ENCODE measurements at regions not wholly inside any gene's neighbourhood (a gene's known extent, or its start where the extent isn't known, plus 50 kb on each side); places are given as distances from the start of the nearest gene placed in this dataset.

DNA sequence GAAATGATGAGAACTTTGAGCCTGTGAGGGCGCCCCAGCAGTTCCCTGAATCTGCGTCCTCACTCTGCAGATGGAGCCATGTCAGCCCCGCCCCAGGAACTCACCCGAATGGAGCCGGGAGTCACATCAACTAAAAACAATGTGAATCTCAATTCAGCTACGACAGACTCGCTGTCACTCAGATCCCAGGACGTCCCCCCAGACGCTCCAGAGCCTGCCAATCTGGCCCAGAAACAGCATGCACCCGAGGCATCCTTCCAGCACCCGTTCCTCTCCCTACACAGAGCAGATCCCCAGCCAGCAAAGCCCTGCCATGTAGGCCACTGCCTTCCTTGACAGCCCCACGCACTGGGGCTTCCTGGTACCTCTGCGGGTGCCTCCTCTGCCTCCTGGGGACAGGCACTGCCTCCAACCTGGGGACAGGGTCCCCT lies 248.0 kb downstream of the TTLL2 start:
- TF ChIP-seq POLR2A (IDR thresholded peaks at IDR 0.05; ENCODE audit: low read depth, low read length) (no peak), TAF1 (IDR thresholded peaks at IDR 0.05; ENCODE audit: low read depth, low read length) (no peak), POLR2AphosphoS5 (IDR thresholded peaks at IDR 0.05; ENCODE audit: low read depth, low read length) (no peak)
